Heart right ventricle (tissue), 16 donors: ENCODE measurements at regions not wholly inside any gene's neighbourhood (a gene's known extent, or its start where the extent isn't known, plus 50 kb on each side); places are given as distances from the start of the nearest gene placed in this dataset.
"Not testable (repeated sequence)": the region's sequence is repeated elsewhere in the genome, so short reads cannot be mapped to it uniquely, and the experiment has no call there.

Experiments
- ATAC-seq, 8 donors: fragments of 200-7000 bp; cut with Tn5 transposase; one replicate each; pipeline ENCODE4 v1.9.1; 2020; ENCODE audit warnings: mild to moderate bottlenecking in 8 of 8, moderate library complexity in 8 of 8, moderate number of reproducible peaks in 1 of 8
- DNase-seq, 2 donors: peaks; one replicate each; pipeline ENCODE4 v3.0.0-alpha.2; 2020
- H3K27ac ChIP-seq, 10 donors: fragments of 200-600 bp; sonication (generic) in 2 of 10; one replicate each; pipeline versions ENCODE4 v1.5.0 to v1.8.0; 2020 to 2022; ENCODE audit warnings: mild to moderate bottlenecking in 3 of 10
- H3K27me3 ChIP-seq, 7 donors: fragments of 200-600 bp; one replicate each; pipeline ENCODE4 v1.8.0; 2021 to 2022; ENCODE audit warnings: mild to moderate bottlenecking in 2 of 7
- H3K36me3 ChIP-seq, 9 donors: fragments of 200-600 bp; sonication (generic) in 1 of 9; one replicate each; pipeline versions ENCODE4 v1.5.0 to v1.8.0; 2020 to 2022; ENCODE audit warnings: mild to moderate bottlenecking in 2 of 9
- H3K4me1 ChIP-seq, 9 donors: fragments of 200-600 bp; sonication (generic) in 1 of 9; one replicate each; pipeline versions ENCODE4 v1.5.0 to v1.8.0; 2020 to 2022; ENCODE audit warnings: mild to moderate bottlenecking in 4 of 9
- H3K4me3 ChIP-seq, 10 donors: fragments of 200-600 bp; sonication (generic) in 2 of 10; one replicate each; pipeline versions ENCODE4 v1.5.0 to v1.8.0; 2020 to 2022; ENCODE audit warnings: mild to moderate bottlenecking in 7 of 10, moderate library complexity in 2 of 10
- H3K9me3 ChIP-seq, 11 donors: fragments of 200-600 bp in 10 of 11; sonication (generic) in 2 of 11; one replicate each; pipeline versions ENCODE4 v1.5.0 to v1.8.0; 2013 to 2022; ENCODE audit warnings: mild to moderate bottlenecking in 2 of 11, control low read depth in 1 of 11, moderate library complexity in 1 of 11
- WGBS, 2 donors: extraction: QIAGEN DNeasy Blood & Tissue Kit; methylation state at CpG; one replicate each; pipeline ENCODE4 v1.1.7; 2013; ENCODE audit warnings: inconsistent platforms in 1 of 2; 5-methylcytosine and 5-hydroxymethylcytosine counted together
- intact Hi-C, 10 donors: fragments of 100-400 bp; cut with DNase I; formaldehyde crosslinking; loops; one replicate each; pipeline versions ENCODE4 v1.11.1 to v1.14.2; 2022
- donor health status: Arrhythmogenic right ventricular cardiomyopathy.
- donor health status: ischemic (EF 13 %, LVEDD 7.1; RV severe dilation, severe dysfunction).
- donor health status: healthy with polysubstance abuse.
- donor health status: DM: no; HTN: yes; CAD: no.
- donor health status: DM: no; HTN: no; CAD: no.
- donor health status: ischemic (EF 25% LVEDD 6.9; RV normal size, moderate dysfunction).
- donor health status: ischemic (EF 25% LVEDD 5.7; RV mildly dilated, moderate dysfunction).
- donor health status: healthy.
- donor health status: DM: yes; HTN: yes; CAD: no.
- donor health status: Ischemic cardiomyopathy.
- donor health status: ischemic (EF 35%, LVEDD 5.7; RV mildly dilated, moderate dysfunction).
- donor health status: nonischemic (EF 11% LVEDD 7.7; RV severe dilation, severe dysfunction).
- donor health status: DM: yes; HTN: yes; CAD: no.
- donor health status: PGD.
- donor health status: ischemic (EF 29% LVEDD 5.4; RV normal size, mild dysfunction).
- donor health status: nonischemic (EF 23%, LVEDD 6.1; RV moderate dilation, normal function).

DNA sequence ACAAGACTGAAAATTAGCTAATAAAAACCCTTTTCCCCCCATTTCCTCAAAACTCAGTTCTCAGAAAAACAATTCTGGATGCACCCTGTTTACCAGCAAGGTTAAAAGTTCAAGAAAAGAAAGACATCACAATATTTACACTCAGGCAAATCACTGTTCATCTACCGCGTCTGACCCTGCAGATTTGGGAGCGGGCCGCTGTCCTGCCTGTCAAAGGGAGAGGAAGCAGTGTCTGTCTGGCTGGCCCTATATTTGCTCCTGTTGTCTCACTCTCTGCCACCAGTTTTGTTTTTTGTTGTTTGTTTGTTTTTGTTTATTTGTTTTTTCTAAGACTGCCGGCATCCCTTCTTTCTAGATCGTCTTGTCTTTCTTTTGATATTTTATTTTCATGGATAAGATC is 299.4 kb downstream of the BCL2L11 start:
- ATAC-seq, H3K36me3 ChIP-seq, H3K4me3 ChIP-seq, H3K27me3 ChIP-seq, intact Hi-C loops, H3K9me3 ChIP-seq, DNase-seq, H3K27ac ChIP-seq: not testable (repeated sequence)
- H3K4me1 ChIP-seq = peaks cover 0 to 16% (median 0%) of the 10 kb centered on the region in 9 donors
- WGBS, 2 donors = 91 to 97% methylated on average over 4 of the region's 6 CpGs

DNA sequence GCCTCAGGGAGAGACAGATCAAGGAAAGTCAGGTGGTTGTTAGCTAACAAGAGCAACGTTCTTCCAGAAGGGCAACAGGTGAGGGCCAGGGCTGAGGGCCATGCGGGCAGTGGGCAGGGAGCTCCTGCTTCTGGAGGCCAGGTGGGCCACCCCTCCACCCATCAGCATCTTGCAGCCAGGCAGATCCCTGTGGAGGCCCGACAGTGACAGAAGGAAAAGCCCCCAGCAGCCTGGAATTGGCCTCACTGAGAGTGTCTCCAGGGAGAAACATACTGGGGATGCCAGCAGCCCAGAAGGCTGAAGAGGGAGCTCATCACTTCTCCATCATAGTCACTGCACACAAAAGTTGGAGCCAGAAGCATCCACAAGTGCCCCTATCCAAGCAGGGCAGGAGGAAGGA is 300.1 kb downstream of the BCL2L11 start:
- intact Hi-C loops, H3K36me3 ChIP-seq, H3K4me3 ChIP-seq, H3K9me3 ChIP-seq, DNase-seq, H3K27me3 ChIP-seq: not testable (repeated sequence)
- ATAC-seq = peak in 3 of 8 donors; percentile 12 to 28 (median 21)
- WGBS, 2 donors = 88 to 94% methylated on average over 2 of the region's 3 CpGs
- peak overlapping the region in 1 of 10 donors; percentile 31 for H3K27ac ChIP-seq
- peaks cover 0 to 20% (median 0%) of the 10 kb centered on the region in 9 donors for H3K4me1 ChIP-seq

DNA sequence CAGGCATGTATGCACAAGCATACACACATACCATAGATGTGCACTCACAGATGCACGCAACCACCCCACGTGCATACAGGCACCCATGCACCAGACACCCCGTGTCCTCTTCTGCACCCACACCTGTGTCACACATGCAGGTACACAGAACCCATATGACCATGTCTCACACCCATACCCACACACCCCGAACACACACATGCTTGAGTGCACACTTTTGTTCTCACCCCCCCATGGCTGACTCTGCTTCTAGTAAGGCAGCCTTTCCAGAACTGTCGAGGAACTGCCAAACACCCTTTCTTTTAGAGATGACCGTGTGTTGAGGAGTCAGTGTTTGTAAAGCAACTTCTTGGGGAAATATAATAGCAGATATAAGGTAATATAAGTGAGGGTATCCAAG is 301.2 kb downstream of the BCL2L11 start:
- H3K27me3 ChIP-seq, intact Hi-C loops, H3K27ac ChIP-seq, ATAC-seq, DNase-seq, H3K4me3 ChIP-seq, H3K9me3 ChIP-seq, H3K36me3 ChIP-seq: not testable (repeated sequence)
- H3K4me1 ChIP-seq = peaks cover 0 to 19% (median 0%) of the 10 kb centered on the region in 9 donors
- 96 to 98% methylated on average over 4 of the region's 6 CpGs for WGBS, 2 donors

DNA sequence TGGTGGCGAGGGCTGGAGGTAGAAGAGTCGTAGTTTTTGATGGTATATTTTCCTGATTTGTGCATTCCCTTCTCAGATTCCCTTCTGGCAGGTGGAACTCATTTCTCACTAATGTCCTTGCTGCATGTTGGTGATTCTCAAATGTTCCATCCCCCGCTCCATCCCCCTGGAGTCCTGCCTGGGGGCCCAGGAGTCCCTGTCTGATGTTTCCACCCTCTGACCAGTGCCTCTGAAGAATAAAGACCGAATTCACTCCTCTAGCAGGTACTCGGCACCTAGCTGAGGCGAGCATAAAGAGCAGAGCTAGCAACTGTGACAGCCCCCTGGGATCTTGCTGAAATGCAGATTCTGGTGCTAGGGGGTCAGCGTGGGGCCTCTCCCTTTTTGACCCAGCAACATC is 301.8 kb downstream of the BCL2L11 start:
- H3K9me3 ChIP-seq, H3K27me3 ChIP-seq, H3K4me3 ChIP-seq, intact Hi-C loops, H3K27ac ChIP-seq, ATAC-seq, H3K36me3 ChIP-seq, DNase-seq: not testable (repeated sequence)
- peaks cover 0 to 17% (median 0%) of the 10 kb centered on the region in 9 donors for H3K4me1 ChIP-seq
- WGBS, 2 donors = 92 to 98% methylated on average over 7 of the region's 7 CpGs

DNA sequence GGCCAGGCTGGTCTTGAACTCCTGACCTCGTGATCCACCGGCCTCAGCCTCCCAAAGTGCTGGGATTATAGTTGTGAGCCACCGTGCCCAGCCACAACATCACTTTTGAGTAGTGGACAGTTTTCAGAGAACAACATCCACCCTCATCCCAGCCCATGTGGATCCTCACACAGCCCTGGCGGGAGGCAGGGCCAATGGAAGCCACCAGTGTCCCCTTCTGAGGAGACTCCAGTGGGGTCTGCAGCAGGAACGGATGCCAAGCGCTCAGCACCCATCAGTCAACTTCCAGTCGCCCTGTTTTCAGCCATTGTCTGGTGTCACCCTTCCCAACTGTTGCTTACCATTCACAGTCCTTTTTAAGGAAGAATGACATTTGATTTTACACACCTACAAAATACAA is 302.5 kb downstream of the BCL2L11 start:
- H3K4me1 ChIP-seq = peaks cover 0 to 14% (median 0%) of the 10 kb centered on the region in 9 donors
- DNase-seq, intact Hi-C loops, H3K4me3 ChIP-seq, H3K9me3 ChIP-seq, H3K27ac ChIP-seq, H3K27me3 ChIP-seq, ATAC-seq, H3K36me3 ChIP-seq: not testable (repeated sequence)
- WGBS, 2 donors = 95% methylated on average over 5 to 7 of the region's 7 CpGs

DNA sequence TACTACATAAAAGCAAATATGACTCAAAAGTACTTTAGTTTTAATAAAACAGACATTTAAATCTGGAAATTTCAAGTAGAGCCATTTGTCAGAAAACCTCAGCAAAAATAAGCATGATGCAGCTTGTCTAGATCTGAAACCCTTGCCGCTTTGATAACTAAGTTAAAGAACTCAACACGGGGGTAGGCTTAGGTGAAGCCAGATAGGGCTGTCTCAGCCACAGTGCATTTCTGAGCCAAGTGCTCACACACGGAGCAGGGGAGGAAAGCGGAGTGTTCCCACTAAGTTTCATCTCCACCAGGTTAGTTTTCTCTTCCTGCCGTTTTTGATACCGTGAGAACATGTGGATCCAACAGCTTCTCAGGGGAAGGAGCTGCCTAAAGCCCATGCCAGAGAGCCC is 303.5 kb downstream of the BCL2L11 start:
- intact Hi-C loops, H3K4me3 ChIP-seq, H3K27me3 ChIP-seq, DNase-seq, ATAC-seq, H3K27ac ChIP-seq, H3K36me3 ChIP-seq, H3K9me3 ChIP-seq: not testable (repeated sequence)
- 84 to 90% methylated on average over 3 of the region's 6 CpGs for WGBS, 2 donors
- H3K4me1 ChIP-seq = peaks cover 0 to 12% (median 0%) of the 10 kb centered on the region in 9 donors

DNA sequence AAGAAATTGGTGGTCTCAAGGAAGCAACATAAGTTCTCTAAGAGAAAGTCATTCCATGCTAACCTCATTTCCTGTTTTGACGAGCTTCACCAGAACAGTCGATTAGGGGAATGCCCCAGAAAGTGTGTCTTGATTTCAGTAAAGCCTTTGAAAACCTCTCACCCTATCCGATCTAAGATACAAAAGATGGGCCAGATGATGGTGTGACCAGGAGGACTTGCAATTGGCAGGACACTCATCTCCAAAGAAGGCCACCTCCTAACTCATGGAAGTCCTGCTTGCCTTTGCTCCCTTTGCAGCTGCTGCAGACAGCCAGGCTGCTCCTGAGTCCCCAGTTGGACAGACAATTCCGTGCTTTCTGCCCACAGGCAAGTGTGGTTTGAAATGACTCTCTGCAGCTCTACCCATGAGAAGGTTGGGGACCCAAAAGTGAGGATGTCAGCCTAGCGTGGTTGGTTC is 304.2 kb downstream of the BCL2L11 start:
- Histone ChIP-seq H3K27ac (peak overlapping the region in 1 of 10 donors; percentile 40), H3K4me1 (peaks cover 0 to 12% (median 0%) of the 10 kb centered on the region in 9 donors)
- WGBS, 2 donors = 80 to 90% methylated on average over 3 of the region's 5 CpGs
- DNase-seq, H3K9me3 ChIP-seq, H3K27me3 ChIP-seq, H3K4me3 ChIP-seq, H3K36me3 ChIP-seq, ATAC-seq, intact Hi-C loops: not testable (repeated sequence)

DNA sequence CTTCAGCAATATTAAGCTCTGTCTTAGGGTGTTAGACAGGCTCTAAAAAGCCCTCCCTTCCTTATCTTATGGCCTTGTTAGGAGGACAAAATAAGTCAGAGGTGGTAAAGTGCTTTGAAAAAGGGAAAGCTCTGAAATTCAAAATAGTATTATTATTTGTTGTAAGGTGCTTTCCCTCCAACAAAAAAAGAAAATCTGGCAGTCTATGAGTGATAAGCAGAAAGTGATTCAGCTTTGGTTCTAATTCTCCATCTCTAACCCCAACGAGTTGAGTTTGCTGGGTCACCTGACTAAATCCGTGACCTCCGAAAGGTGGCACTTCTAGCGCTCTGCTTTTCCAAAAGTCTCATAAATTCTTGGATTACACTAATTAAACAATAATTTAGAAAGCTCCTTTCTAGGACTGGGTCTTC is 305.1 kb downstream of the BCL2L11 start:
- DNase-seq, H3K27ac ChIP-seq, ATAC-seq, H3K36me3 ChIP-seq, H3K9me3 ChIP-seq, H3K27me3 ChIP-seq, intact Hi-C loops, H3K4me3 ChIP-seq: not testable (repeated sequence)
- 96 to 97% methylated on average over 4 of the region's 4 CpGs for WGBS, 2 donors
- H3K4me1 ChIP-seq = peaks cover 0 to 12% (median 0%) of the 10 kb centered on the region in 9 donors

DNA sequence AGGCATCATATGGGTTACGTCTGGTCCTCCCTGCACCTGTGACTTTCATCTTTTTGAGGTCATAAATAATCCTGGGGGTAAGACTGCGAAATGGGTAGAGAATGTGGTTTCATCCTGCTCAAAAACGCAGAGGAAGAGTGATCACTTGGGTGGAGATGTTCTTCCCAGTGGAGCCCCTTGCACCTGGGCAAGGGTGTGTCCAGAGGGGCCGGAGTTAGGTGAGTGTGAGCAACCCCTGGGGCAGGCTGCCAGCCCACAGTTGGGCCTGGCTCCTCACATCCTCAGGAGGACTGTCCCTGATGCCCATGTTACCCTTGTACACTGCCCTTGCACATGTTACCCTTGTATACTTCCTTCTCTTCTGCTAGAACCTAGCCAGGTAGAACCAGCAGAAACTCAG is 306.6 kb downstream of the BCL2L11 start:
- intact Hi-C loops, H3K27ac ChIP-seq, H3K9me3 ChIP-seq, H3K36me3 ChIP-seq, H3K27me3 ChIP-seq, ATAC-seq, H3K4me3 ChIP-seq, DNase-seq: not testable (repeated sequence)
- peaks cover 0 to 12% (median 0%) of the 10 kb centered on the region in 9 donors for H3K4me1 ChIP-seq
- WGBS, 2 donors = 89 to 95% methylated on average over 4 of the region's 4 CpGs

DNA sequence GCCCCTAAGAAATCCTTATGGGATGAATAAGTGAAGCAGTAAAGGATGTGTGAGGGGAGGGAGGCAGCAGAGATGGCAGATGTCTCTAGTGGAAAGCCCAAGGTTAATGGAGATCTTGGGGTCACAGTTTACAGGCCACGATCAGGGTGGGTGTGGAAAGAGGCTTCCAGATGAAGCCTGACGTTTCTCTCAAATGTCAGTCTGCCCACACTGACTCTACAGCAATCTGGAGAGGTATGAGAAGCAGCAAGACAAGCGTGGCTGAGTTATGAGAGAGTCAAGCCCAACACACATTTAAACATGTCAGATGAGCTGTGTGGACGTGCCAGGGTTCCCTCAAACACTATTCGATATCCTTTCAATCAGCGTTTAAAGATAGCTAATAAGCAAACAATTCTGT is 308.2 kb downstream of the BCL2L11 start:
- ATAC-seq = not testable (repeated sequence)

DNA sequence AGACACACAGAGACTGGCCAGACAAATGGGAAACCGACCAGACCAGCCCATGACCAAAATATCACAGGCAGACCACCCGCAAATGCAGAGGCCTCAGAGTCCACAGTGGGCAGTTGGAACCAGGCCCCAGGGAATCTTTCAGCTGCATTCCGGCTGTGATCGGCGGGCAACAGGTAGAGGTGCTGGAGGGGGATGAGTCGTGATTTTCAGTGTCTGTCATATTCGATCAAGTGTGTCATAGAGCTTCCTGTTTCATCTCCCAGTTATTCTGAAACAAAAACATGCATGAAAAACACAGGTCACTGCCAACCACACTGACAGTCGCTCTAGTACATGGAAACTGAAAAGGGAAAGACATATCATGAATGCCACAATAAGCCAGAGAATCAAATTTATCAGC is 308.6 kb downstream of the BCL2L11 start:
- H3K9me3 ChIP-seq, H3K4me3 ChIP-seq, H3K36me3 ChIP-seq, DNase-seq, ATAC-seq, H3K27me3 ChIP-seq, intact Hi-C loops: not testable (repeated sequence)
- H3K27ac ChIP-seq = peak overlapping the region in 1 of 10 donors; percentile 5
- 85 to 86% methylated on average over 7 of the region's 8 CpGs for WGBS, 2 donors
- peaks cover 0 to 18% (median 0%) of the 10 kb centered on the region in 9 donors for H3K4me1 ChIP-seq

More for the DNA sequence above, 308.2 kb downstream of the BCL2L11 start:
- H3K4me3 ChIP-seq, H3K27me3 ChIP-seq, intact Hi-C loops, H3K36me3 ChIP-seq, H3K9me3 ChIP-seq, DNase-seq: not testable (repeated sequence)
- peaks cover 0 to 17% (median 0%) of the 10 kb centered on the region in 9 donors for H3K4me1 ChIP-seq
- H3K27ac ChIP-seq = peak overlapping the region in 1 of 10 donors; percentile 5
- WGBS, 2 donors = 78 to 80% methylated on average over 6 of the region's 6 CpGs
